Natural killer cell treated with Interleukin-12 subunit alpha and Interleukin-12 subunit beta and Interleukin-15 and Interleukin-18, amount 100 ng/mL, for 72 hours (primary cell): ENCODE measurements at regions not wholly inside any gene's neighbourhood (a gene's known extent, or its start where the extent isn't known, plus 50 kb on each side); places are given as distances from the start of the nearest gene placed in this dataset.

Experiments
- ATAC-seq, 2 donors: fragments of 150-1000 bp; cut with Tn5 transposase in 1 of 2; sonication (Bioruptor Pico), chemical (Tn5 transposase) in 1 of 2; 2 replicates each; pipeline ENCODE4 v1.10.0; 2021
- DNase-seq: peaks from one replicate; pipeline ENCODE4 v3.0.0; 2022; ENCODE audit warnings: low spot score
- H3K27ac Mint-ChIP-seq, 2 donors: 1 replicate in 1 of 2; 2 replicates in 1 of 2; pipeline ENCODE4 v1.8.0; 2022; ENCODE audit warnings: mixed read lengths in 2 of 2, mild to moderate bottlenecking in 1 of 2, moderate library complexity in 1 of 2
- H3K27me3 Mint-ChIP-seq, 2 donors: 1 replicate in 1 of 2; 2 replicates in 1 of 2; pipeline ENCODE4 v1.8.0; 2022; ENCODE audit warnings: mixed read lengths in 2 of 2
- H3K36me3 Mint-ChIP-seq: one replicate; pipeline ENCODE4 v1.8.0; 2022; ENCODE audit warnings: mixed read lengths
- H3K4me1 Mint-ChIP-seq, 2 donors: 1 replicate in 1 of 2; 2 replicates in 1 of 2; pipeline ENCODE4 v1.8.0; 2022; ENCODE audit warnings: low read depth in 2 of 2, mixed read lengths in 2 of 2, mild to moderate bottlenecking in 1 of 2
- H3K4me3 Mint-ChIP-seq: one replicate; pipeline ENCODE4 v1.8.0; 2022; ENCODE audit warnings: mixed read lengths
- H3K9me3 Mint-ChIP-seq: 2 replicates; pipeline ENCODE4 v1.8.0; 2022; ENCODE audit warnings: mixed read lengths

- peaks cover 25 to 27% of the 10 kb centered on the region in 2 donors for H3K27me3 Mint-ChIP-seq
- no peaks in the 10 kb centered on the region for H3K9me3 Mint-ChIP-seq
- no peak overlapping the region for H3K27ac Mint-ChIP-seq
- DNase-seq (no peak), ATAC-seq (no peak)
- H3K4me1 Mint-ChIP-seq: peaks cover 4 to 6% of the 10 kb centered on the region in 2 donors
- H3K4me3 Mint-ChIP-seq: peak overlapping the region; percentile 11
- no peaks in the 10 kb centered on the region for H3K36me3 Mint-ChIP-seq
Observed at GRCh38 chr22:44586999-44587736, 89.1 kb upstream of the RTL6 start.

DNA sequence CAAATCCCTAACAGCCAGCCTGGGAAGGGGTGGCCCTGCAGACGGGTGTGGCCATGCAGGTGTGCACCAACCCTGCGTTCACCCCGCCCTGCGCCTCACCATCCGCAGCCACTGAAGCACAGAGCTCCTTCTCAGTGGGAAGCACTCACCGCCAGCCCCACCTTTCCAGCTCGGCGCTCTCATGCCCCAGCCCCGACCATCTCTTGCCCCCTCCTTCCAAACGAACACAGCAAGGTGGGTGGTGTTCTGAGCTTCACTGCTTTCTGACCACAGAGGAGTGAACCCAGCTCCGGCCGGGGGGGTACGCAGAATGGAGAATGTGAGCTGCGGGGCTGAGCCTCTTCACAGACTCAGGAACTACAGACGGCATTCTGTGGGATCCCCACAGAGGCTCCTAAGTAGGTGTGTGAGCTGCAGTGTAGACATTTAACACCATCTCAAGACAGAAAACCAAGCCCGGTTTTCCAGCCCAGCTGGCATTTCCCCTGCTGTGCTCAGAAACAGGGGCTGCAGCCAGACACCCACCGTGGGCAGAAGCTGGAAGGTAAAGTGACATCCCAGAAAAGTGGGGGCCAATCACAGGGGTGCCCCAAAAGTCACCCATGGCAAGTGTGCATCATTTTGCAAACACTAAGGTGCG, 88.4 kb upstream of the RTL6 start:
- Mint-ChIP-seq H3K36me3 (no peaks in the 10 kb centered on the region), H3K4me1 (peaks cover 4 to 6% of the 10 kb centered on the region in 2 donors), H3K4me3 (peak overlapping the region; percentile 11), H3K9me3 (no peaks in the 10 kb centered on the region), H3K27me3 (peaks cover 28% of the 10 kb centered on the region in 2 donors), H3K27ac (no peak overlapping the region)
- ATAC-seq: no peak
- DNase-seq: peak; percentile 23

DNA sequence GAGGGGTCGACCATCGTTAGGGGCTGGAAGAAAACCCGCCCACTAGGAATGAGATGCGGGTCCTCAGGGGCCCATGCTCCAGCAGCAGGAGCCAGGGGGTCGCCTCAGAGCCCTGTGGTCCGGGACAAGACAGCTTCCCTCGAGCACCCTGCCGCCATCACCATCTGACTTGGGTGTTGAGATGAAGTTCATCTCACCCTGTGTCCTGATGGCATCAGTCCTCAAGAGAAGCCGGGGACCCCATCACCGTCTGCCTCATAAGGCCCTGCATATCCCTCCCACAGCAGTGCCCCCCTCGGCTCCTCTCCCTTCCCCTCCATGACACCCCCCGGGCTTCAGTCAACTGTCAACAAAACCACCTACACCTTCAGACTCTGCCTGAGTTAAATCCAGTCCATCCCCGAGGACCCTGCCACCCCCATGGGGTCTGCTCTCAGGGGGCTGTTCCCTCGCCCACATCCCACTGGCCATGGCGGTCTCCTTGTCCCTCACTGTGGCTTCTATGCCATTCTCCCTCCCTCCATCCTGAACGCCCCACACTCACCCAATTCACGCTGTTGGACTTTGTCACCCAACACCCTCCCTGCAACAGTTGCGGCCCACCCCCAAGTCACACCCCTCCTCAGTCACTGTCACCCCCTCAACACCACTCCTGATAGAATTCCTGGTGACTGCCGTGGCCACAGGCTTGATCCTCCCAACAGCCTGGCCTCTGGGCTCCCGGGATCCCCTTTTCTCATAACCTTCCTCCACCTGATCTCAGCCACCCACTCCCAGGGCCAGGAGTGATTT, 87.7 kb upstream of the RTL6 start:
- H3K36me3 Mint-ChIP-seq: no peaks in the 10 kb centered on the region
- H3K27me3 Mint-ChIP-seq: peaks cover 29 to 31% of the 10 kb centered on the region in 2 donors
- DNase-seq (peak; percentile 50), ATAC-seq (peak in 1 of 2 donors; percentile 11)
- H3K4me3 Mint-ChIP-seq: no peak overlapping the region
- peaks cover 4 to 6% of the 10 kb centered on the region in 2 donors for H3K4me1 Mint-ChIP-seq
- no peaks in the 10 kb centered on the region for H3K9me3 Mint-ChIP-seq
- no peak overlapping the region for H3K27ac Mint-ChIP-seq

DNA sequence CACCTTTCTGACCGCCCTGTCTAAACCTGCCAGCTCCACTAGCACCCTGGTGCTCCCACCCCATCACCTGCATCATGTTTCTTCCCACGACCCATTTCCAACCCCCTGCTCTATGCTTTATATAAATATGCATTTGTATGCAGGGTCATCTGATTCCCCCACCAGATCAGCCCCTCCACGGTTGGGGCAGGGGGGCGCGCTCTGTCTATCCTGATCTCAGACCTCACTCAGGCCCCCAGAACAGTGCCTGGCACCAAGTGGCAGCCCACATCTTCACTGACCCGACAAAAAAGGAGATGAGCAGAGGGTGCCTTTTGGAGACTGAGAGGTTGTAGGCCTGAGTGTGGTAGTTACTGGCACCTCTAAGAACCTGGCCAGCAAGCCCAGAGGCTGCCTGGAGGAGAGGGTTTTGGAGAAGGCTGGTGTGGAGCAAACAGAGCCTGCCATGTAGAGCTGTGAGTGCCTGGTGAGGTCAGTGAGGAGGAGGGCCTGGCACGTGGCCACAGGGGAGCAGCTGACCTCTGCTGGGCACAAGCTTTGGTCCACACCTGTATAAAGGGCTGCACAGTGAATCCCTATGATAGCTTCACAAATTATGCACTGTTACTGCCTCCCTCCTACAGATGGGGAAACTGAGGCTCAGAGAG, 86.3 kb upstream of the RTL6 start:
- no peaks in the 10 kb centered on the region for H3K36me3 Mint-ChIP-seq
- no peak overlapping the region for H3K27ac Mint-ChIP-seq
- peak; percentile 54 for DNase-seq
- H3K4me3 Mint-ChIP-seq: no peak overlapping the region
- H3K9me3 Mint-ChIP-seq: no peaks in the 10 kb centered on the region
- H3K4me1 Mint-ChIP-seq: peaks cover 4 to 6% of the 10 kb centered on the region in 2 donors
- peaks cover 29 to 31% of the 10 kb centered on the region in 2 donors for H3K27me3 Mint-ChIP-seq
- ATAC-seq: no peak

- peaks cover 29 to 36% of the 10 kb centered on the region in 2 donors for H3K27me3 Mint-ChIP-seq
- no peaks in the 10 kb centered on the region for H3K9me3 Mint-ChIP-seq
- H3K27ac Mint-ChIP-seq: no peak overlapping the region
Observed at GRCh38 chr22:44583854-44584253, 85.8 kb upstream of the RTL6 start.

DNA sequence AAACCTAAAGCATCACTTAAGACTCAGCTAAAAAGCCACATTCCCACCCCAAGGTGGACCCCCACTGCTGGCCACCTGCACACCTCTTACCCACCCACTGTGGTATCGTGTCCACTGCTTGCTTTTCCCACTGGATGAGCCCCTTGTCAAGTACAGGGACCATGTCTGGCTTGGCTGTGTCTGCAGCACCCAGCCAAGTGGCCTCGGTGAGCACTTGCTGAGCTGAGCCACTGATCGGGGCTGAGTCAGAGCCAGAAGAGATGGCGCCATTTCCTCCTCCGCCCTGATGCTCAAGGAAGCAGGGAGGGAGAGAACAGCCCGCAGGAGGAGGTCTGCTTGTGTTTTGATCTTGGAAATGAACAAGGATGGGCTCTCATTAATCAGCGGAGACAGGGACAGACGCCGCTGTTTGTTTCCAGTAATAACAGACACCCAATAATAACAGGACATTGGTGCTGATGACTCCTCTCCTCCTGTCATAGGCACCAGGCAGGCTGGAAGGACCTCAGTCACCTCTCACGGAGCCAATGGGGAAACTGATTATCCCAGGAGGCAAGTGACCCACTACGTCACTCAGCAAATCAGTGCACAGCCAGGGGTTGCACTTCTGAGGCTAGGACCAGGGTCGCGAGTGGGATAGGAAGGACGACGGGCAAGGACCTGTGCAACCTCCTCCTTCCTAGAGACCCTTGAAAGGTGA, 85.2 kb upstream of the RTL6 start:
- ATAC-seq (no peak), DNase-seq (peak; percentile 51)
- H3K4me3 Mint-ChIP-seq: no peak overlapping the region
- no peak overlapping the region for H3K27ac Mint-ChIP-seq
- H3K27me3 Mint-ChIP-seq: peaks cover 31 to 38% of the 10 kb centered on the region in 2 donors
- no peaks in the 10 kb centered on the region for H3K9me3 Mint-ChIP-seq
- no peaks in the 10 kb centered on the region for H3K36me3 Mint-ChIP-seq
- H3K4me1 Mint-ChIP-seq: peaks cover 4 to 6% of the 10 kb centered on the region in 2 donors

More at GRCh38 chr22:44583854-44584253, 85.8 kb upstream of the RTL6 start:
- DNase-seq: peak; percentile 34
- H3K36me3 Mint-ChIP-seq: no peaks in the 10 kb centered on the region
- no peak overlapping the region for H3K4me3 Mint-ChIP-seq
- peaks cover 4 to 6% of the 10 kb centered on the region in 2 donors for H3K4me1 Mint-ChIP-seq
- ATAC-seq: no peak

GRCh38 chr22:44582016-44582415, 84.0 kb upstream of the RTL6 start:
- no peak for ATAC-seq
- Mint-ChIP-seq H3K4me3 (no peak overlapping the region), H3K36me3 (no peaks in the 10 kb centered on the region), H3K4me1 (peaks cover 4 to 5% of the 10 kb centered on the region in 2 donors), H3K27me3 (peaks cover 28 to 37% of the 10 kb centered on the region in 2 donors), H3K9me3 (no peaks in the 10 kb centered on the region), H3K27ac (no peak overlapping the region)
- peak; percentile 31 for DNase-seq

DNA sequence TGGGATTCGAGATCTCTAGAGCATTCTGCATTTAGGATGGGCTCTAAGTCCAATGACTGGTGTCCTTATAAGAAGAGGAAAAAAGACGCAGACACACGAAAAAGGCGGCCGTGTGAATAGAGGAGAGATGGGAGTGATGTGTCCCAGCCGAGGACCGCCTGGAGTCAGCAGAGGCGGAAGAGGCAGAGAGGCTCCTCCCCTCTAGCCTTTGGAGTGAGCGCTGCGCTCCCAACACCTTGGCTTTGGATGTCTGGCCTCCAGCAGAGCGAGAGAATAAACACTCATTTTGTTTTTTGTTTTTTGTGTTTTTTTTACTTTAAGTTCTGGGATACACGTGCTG, 83.0 kb upstream of the RTL6 start:
- peaks cover 25 to 31% of the 10 kb centered on the region in 2 donors for H3K27me3 Mint-ChIP-seq
- H3K27ac Mint-ChIP-seq: no peak overlapping the region
- no peaks in the 10 kb centered on the region for H3K4me1 Mint-ChIP-seq
- DNase-seq (no peak), ATAC-seq (no peak)
- no peak overlapping the region for H3K4me3 Mint-ChIP-seq
- H3K36me3 Mint-ChIP-seq: no peaks in the 10 kb centered on the region
- no peaks in the 10 kb centered on the region for H3K9me3 Mint-ChIP-seq

- ATAC-seq: no peak
- Mint-ChIP-seq H3K4me3 (no peak overlapping the region), H3K4me1 (no peaks in the 10 kb centered on the region), H3K9me3 (no peaks in the 10 kb centered on the region), H3K36me3 (no peaks in the 10 kb centered on the region), H3K27ac (no peak overlapping the region), H3K27me3 (peaks cover 25 to 36% of the 10 kb centered on the region in 2 donors)
- no peak for DNase-seq
Observed at GRCh38 chr22:44580176-44581095, 82.4 kb upstream of the RTL6 start.

GRCh38 chr22:44578516-44579230, 80.6 kb upstream of the RTL6 start:
- Mint-ChIP-seq H3K36me3 (no peaks in the 10 kb centered on the region), H3K9me3 (no peaks in the 10 kb centered on the region), H3K4me3 (no peak overlapping the region), H3K4me1 (no peaks in the 10 kb centered on the region), H3K27ac (no peak overlapping the region), H3K27me3 (peaks cover 19 to 45% of the 10 kb centered on the region in 2 donors)
- no peak for DNase-seq
- no peak for ATAC-seq

- no peak for ATAC-seq
- no peaks in the 10 kb centered on the region for H3K4me1 Mint-ChIP-seq
- peaks cover 19 to 43% of the 10 kb centered on the region in 2 donors for H3K27me3 Mint-ChIP-seq
- H3K27ac Mint-ChIP-seq: no peak overlapping the region
- no peaks in the 10 kb centered on the region for H3K9me3 Mint-ChIP-seq
- H3K36me3 Mint-ChIP-seq: no peaks in the 10 kb centered on the region
- DNase-seq: no peak
- H3K4me3 Mint-ChIP-seq: no peak overlapping the region
Observed at GRCh38 chr22:44578110-44578457, 80.1 kb upstream of the RTL6 start.
